Neutrophil (primary cell): ENCODE measurements at regions not wholly inside any gene's neighbourhood (a gene's known extent, or its start where the extent isn't known, plus 50 kb on each side); places are given as distances from the start of the nearest gene placed in this dataset.

ENCODE experiments used
- H3K27ac ChIP-seq: fragments of 200-600 bp; sonication (generic); 2 replicates; pipeline ENCODE4 v1.5.1; 2016; ENCODE audit warnings: mild to moderate bottlenecking, moderate library complexity
- H3K27me3 ChIP-seq: fragments of 200-600 bp; sonication (generic); 2 replicates; pipeline ENCODE4 v1.6.0; 2016; ENCODE audit warnings: mild to moderate bottlenecking
- H3K36me3 ChIP-seq: fragments of 200-600 bp; sonication (generic); 2 replicates; pipeline ENCODE4 v1.5.1; 2017
- H3K4me1 ChIP-seq, 2 experiments: fragments of 200-600 bp in 1 of 2; sonication (generic) in 1 of 2; 1 replicate in 1 of 2; 2 replicates in 1 of 2; pipeline versions ENCODE4 v1.5.1 to v1.6.1; 2013 to 2016; ENCODE audit warnings: low read depth in 1 of 2, low read length in 1 of 2, mild to moderate bottlenecking in 1 of 2, moderate library complexity in 1 of 2; ENCODE audit not compliant: control insufficient read depth in 1 of 2, insufficient read depth in 1 of 2
- H3K4me3 ChIP-seq, 2 experiments: fragments of 200-600 bp in 1 of 2; sonication (generic) in 1 of 2; 1 replicate in 1 of 2; 2 replicates in 1 of 2; pipeline ENCODE4 v1.5.1; 2013 to 2016; ENCODE audit warnings: low read depth in 1 of 2, low read length in 1 of 2, mild to moderate bottlenecking in 1 of 2, moderate library complexity in 1 of 2
- H3K9me3 ChIP-seq: fragments of 200-600 bp; sonication (generic); 2 replicates; pipeline ENCODE4 v1.5.1; 2016
- TF ChIP-seq, protein P1 (sequence below): fragments of 200-600 bp; sonication (generic); IDR thresholded peaks from 2 replicates; pipeline ENCODE4 v1.5.1; 2016; ENCODE audit warnings: antibody characterized with exemption

DNA sequence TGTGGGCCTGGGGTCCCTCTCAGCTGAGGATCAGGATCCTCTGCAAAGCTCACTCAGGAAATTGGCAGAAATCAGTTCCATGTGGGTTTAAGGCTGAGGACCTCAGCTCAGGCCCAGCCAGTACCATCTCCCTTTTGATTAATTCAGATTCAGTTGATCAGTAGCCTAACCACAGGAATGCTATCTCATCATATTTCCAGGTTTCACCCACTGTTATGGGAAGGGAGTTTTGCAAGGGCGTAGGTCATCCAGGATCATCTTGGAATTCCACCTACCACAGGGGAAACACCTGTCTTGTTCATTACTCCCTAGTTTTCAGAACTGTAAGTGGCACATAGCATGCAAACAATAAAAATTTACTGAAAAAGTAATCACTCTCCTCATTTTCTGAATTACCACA, 399.5 kb upstream of the CNTN3 start:
- Histone ChIP-seq H3K4me1 (no peaks in the 10 kb centered on the region), H3K9me3 (no peaks in the 10 kb centered on the region), H3K27ac (no peak overlapping the region), H3K27me3 (no peaks in the 10 kb centered on the region), H3K36me3 (no peaks in the 10 kb centered on the region), H3K4me3 (no peak overlapping the region)
- TF ChIP-seq, protein P1, sequence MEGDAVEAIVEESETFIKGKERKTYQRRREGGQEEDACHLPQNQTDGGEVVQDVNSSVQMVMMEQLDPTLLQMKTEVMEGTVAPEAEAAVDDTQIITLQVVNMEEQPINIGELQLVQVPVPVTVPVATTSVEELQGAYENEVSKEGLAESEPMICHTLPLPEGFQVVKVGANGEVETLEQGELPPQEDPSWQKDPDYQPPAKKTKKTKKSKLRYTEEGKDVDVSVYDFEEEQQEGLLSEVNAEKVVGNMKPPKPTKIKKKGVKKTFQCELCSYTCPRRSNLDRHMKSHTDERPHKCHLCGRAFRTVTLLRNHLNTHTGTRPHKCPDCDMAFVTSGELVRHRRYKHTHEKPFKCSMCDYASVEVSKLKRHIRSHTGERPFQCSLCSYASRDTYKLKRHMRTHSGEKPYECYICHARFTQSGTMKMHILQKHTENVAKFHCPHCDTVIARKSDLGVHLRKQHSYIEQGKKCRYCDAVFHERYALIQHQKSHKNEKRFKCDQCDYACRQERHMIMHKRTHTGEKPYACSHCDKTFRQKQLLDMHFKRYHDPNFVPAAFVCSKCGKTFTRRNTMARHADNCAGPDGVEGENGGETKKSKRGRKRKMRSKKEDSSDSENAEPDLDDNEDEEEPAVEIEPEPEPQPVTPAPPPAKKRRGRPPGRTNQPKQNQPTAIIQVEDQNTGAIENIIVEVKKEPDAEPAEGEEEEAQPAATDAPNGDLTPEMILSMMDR, result no peak

- Histone ChIP-seq H3K4me3 (no peak overlapping the region), H3K27me3 (no peaks in the 10 kb centered on the region), H3K27ac (no peak overlapping the region), H3K36me3 (no peaks in the 10 kb centered on the region), H3K9me3 (no peaks in the 10 kb centered on the region), H3K4me1 (no peaks in the 10 kb centered on the region)
- TF ChIP-seq, protein P1, result no peak
Observed at GRCh38 chr3:75015280-75015679, 400.8 kb upstream of the CNTN3 start.

GRCh38 chr3:75035146-75035545, 420.7 kb upstream of the CNTN3 start:
- H3K4me1 ChIP-seq, result no peaks in the 10 kb centered on the region
- H3K27ac ChIP-seq, result no peak overlapping the region
- no peaks in the 10 kb centered on the region for H3K36me3 ChIP-seq
- H3K4me3 ChIP-seq, result no peak overlapping the region
- no peaks in the 10 kb centered on the region for H3K27me3 ChIP-seq
- TF ChIP-seq, protein P1, result no peak
- no peaks in the 10 kb centered on the region for H3K9me3 ChIP-seq

- Histone ChIP-seq H3K27ac (no peak overlapping the region), H3K36me3 (no peaks in the 10 kb centered on the region), H3K4me3 (no peak overlapping the region), H3K4me1 (no peaks in the 10 kb centered on the region), H3K27me3 (no peaks in the 10 kb centered on the region), H3K9me3 (no peaks in the 10 kb centered on the region)
- TF ChIP-seq, protein P1, result no peak
Observed at GRCh38 chr3:75042941-75043340, 428.5 kb upstream of the CNTN3 start.

GRCh38 chr3:75048650-75049049, 434.2 kb upstream of the CNTN3 start:
- Histone ChIP-seq H3K27me3 (no peaks in the 10 kb centered on the region), H3K4me3 (no peak overlapping the region), H3K36me3 (no peaks in the 10 kb centered on the region), H3K27ac (no peak overlapping the region), H3K4me1 (no peaks in the 10 kb centered on the region), H3K9me3 (no peaks in the 10 kb centered on the region)
- TF ChIP-seq, protein P1, result no peak

DNA sequence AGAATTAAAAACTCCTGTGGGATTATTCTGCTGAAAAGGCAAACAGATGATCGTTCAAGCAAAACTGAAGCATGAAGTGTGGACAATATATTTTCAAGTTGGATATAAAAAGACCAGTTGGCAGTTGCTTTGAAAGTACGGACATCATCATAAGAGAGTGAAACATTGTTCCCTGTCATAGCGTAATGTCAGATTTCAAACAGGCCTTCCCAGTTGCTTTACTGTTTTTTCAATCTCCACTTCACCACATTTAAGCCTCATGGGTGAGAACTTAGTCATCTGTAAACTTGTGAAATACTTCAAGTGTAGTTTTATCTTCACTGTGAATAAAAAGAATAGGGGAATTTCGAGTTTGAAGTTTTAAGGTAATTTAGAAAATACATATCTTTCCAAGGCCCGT, 435.1 kb upstream of the CNTN3 start:
- Histone ChIP-seq H3K27me3 (no peaks in the 10 kb centered on the region), H3K36me3 (no peaks in the 10 kb centered on the region), H3K4me1 (no peaks in the 10 kb centered on the region), H3K4me3 (no peak overlapping the region), H3K27ac (no peak overlapping the region), H3K9me3 (no peaks in the 10 kb centered on the region)
- TF ChIP-seq, protein P1, result no peak
